ENCODE measurements at regions not wholly inside any gene's neighbourhood (a gene's known extent, or its start where the extent isn't known, plus 50 kb on each side); places are given as distances from the start of the nearest gene placed in this dataset.

- DNase-seq (no peak), ATAC-seq (no peak)
- Histone ChIP-seq H3K9me3 (ENCODE audit: low read length) (no peaks in the 10 kb centered on the region), H2AFZ (ENCODE audit: low read length) (no peak overlapping the region), H3K9me2 (replicated peaks; ENCODE audit: low read length) (no peaks in the 10 kb centered on the region), H3K4me3 (ENCODE audit: low read length) (no peak overlapping the region), H4K20me1 (ENCODE audit: low read length) (no peaks in the 10 kb centered on the region), H3K9ac (ENCODE audit: low read length) (no peak overlapping the region), H3K27ac (ENCODE audit: low read length) (no peak overlapping the region), H3K79me2 (ENCODE audit: low read length) (no peaks in the 10 kb centered on the region), H3F3A (ENCODE audit: low read length, unreplicated experiment) (no peaks in the 10 kb centered on the region), H3K36me3 (ENCODE audit: low read depth, low read length) (no peaks in the 10 kb centered on the region), H3K4me2 (ENCODE audit: low read length) (no peak overlapping the region), H3K27me3 (ENCODE audit: low read length) (no peaks in the 10 kb centered on the region), H3K4me1 (ENCODE audit: insufficient read depth, low read length) (no peaks in the 10 kb centered on the region)
- no TSS peak for BruUV-seq (replicated peaks)
- TF ChIP-seq EZH2 (IDR thresholded peaks at IDR 0.05; ENCODE audit: low read length, unreplicated experiment) (no peak), EZH2phosphoT487 (IDR thresholded peaks at IDR 0.05; ENCODE audit: borderline replicate concordance, low read length) (no peak)
- TF ChIP-seq, protein P1, sequence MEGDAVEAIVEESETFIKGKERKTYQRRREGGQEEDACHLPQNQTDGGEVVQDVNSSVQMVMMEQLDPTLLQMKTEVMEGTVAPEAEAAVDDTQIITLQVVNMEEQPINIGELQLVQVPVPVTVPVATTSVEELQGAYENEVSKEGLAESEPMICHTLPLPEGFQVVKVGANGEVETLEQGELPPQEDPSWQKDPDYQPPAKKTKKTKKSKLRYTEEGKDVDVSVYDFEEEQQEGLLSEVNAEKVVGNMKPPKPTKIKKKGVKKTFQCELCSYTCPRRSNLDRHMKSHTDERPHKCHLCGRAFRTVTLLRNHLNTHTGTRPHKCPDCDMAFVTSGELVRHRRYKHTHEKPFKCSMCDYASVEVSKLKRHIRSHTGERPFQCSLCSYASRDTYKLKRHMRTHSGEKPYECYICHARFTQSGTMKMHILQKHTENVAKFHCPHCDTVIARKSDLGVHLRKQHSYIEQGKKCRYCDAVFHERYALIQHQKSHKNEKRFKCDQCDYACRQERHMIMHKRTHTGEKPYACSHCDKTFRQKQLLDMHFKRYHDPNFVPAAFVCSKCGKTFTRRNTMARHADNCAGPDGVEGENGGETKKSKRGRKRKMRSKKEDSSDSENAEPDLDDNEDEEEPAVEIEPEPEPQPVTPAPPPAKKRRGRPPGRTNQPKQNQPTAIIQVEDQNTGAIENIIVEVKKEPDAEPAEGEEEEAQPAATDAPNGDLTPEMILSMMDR (conservative IDR thresholded peaks at IDR 0.05; ENCODE audit: low read depth, low read length), result no peak
- CTCF ChIA-PET, result no interaction called here
- intact Hi-C loops (cut with micrococcal nuclease), result no loop called here
- POLR2A ChIA-PET (ENCODE audit: unreplicated experiment), result no interaction called here
Measured at GRCh38 chr1:116243333-116244054, 129.6 kb upstream of the ATP1A1 start.

- H3K27ac ChIP-seq (ENCODE audit: low read length), result no peak overlapping the region
- no peaks in the 10 kb centered on the region for H3K79me2 ChIP-seq (ENCODE audit: low read length)
- H3K27me3 ChIP-seq (ENCODE audit: low read length), result no peaks in the 10 kb centered on the region
- H3K9ac ChIP-seq (ENCODE audit: low read length), result no peak overlapping the region
- DNase-seq (no peak), ATAC-seq (no peak)
- ChIA-PET CTCF (no interaction called here), POLR2A (ENCODE audit: unreplicated experiment) (no interaction called here)
- no peak overlapping the region for H3K4me3 ChIP-seq (ENCODE audit: low read length)
- TF ChIP-seq EZH2phosphoT487 (IDR thresholded peaks at IDR 0.05; ENCODE audit: borderline replicate concordance, low read length) (no peak), EZH2 (IDR thresholded peaks at IDR 0.05; ENCODE audit: low read length, unreplicated experiment) (no peak)
- TF ChIP-seq, protein P1 (conservative IDR thresholded peaks at IDR 0.05; ENCODE audit: low read depth, low read length), result no peak
- no TSS peak for BruUV-seq (replicated peaks)
- H3F3A ChIP-seq (ENCODE audit: low read length, unreplicated experiment), result no peaks in the 10 kb centered on the region
- H4K20me1 ChIP-seq (ENCODE audit: low read length), result no peaks in the 10 kb centered on the region
- no peaks in the 10 kb centered on the region for H3K4me1 ChIP-seq (ENCODE audit: insufficient read depth, low read length)
- H2AFZ ChIP-seq (ENCODE audit: low read length), result no peak overlapping the region
- no peaks in the 10 kb centered on the region for H3K9me3 ChIP-seq (ENCODE audit: low read length)
- H3K4me2 ChIP-seq (ENCODE audit: low read length), result no peak overlapping the region
- no peaks in the 10 kb centered on the region for H3K36me3 ChIP-seq (ENCODE audit: low read depth, low read length)
- intact Hi-C loops (cut with micrococcal nuclease), result no loop called here
- no peaks in the 10 kb centered on the region for H3K9me2 ChIP-seq (replicated peaks; ENCODE audit: low read length)
Measured at GRCh38 chr1:116246174-116246573, 126.9 kb upstream of the ATP1A1 start.

- ChIA-PET POLR2A (ENCODE audit: unreplicated experiment) (no interaction called here), CTCF (no interaction called here)
- Histone ChIP-seq H3K9me2 (replicated peaks; ENCODE audit: low read length) (no peaks in the 10 kb centered on the region), H3K36me3 (ENCODE audit: low read depth, low read length) (no peaks in the 10 kb centered on the region), H2AFZ (ENCODE audit: low read length) (no peak overlapping the region), H3K9ac (ENCODE audit: low read length) (no peak overlapping the region), H3K27ac (ENCODE audit: low read length) (no peak overlapping the region), H3K9me3 (ENCODE audit: low read length) (no peaks in the 10 kb centered on the region), H3K4me2 (ENCODE audit: low read length) (no peak overlapping the region), H4K20me1 (ENCODE audit: low read length) (no peaks in the 10 kb centered on the region), H3K4me3 (ENCODE audit: low read length) (no peak overlapping the region), H3K27me3 (ENCODE audit: low read length) (no peaks in the 10 kb centered on the region), H3F3A (ENCODE audit: low read length, unreplicated experiment) (no peaks in the 10 kb centered on the region), H3K4me1 (ENCODE audit: insufficient read depth, low read length) (no peaks in the 10 kb centered on the region), H3K79me2 (ENCODE audit: low read length) (no peaks in the 10 kb centered on the region)
- TF ChIP-seq, protein P1 (conservative IDR thresholded peaks at IDR 0.05; ENCODE audit: low read depth, low read length), result no peak
- TF ChIP-seq EZH2 (IDR thresholded peaks at IDR 0.05; ENCODE audit: low read length, unreplicated experiment), result no peak
- no peak for TF ChIP-seq EZH2phosphoT487 (IDR thresholded peaks at IDR 0.05; ENCODE audit: borderline replicate concordance, low read length)
- ATAC-seq (no peak), DNase-seq (no peak)
- BruUV-seq (replicated peaks), result no TSS peak
- intact Hi-C loops (cut with micrococcal nuclease), result no loop called here
Measured at GRCh38 chr1:116252271-116252670, 120.8 kb upstream of the ATP1A1 start.

Measured in PC-3 (cell line).